ENCODE measurements at regions not wholly inside any gene's neighbourhood (a gene's known extent, or its start where the extent isn't known, plus 50 kb on each side); places are given as distances from the start of the nearest gene placed in this dataset.

GRCh38 chr3:102180280-102180931, 254.4 kb upstream of the ZPLD1 start:
- DNase-seq (ENCODE audit: low read depth): peak; percentile 86

GRCh38 chr3:102181175-102181920, 253.5 kb upstream of the ZPLD1 start:
- peak; percentile 78 for DNase-seq (ENCODE audit: low read depth)

- DNase-seq (ENCODE audit: low read depth): peak; percentile 42
Observed at GRCh38 chr3:102182162-102182561, 252.7 kb upstream of the ZPLD1 start.

- DNase-seq (ENCODE audit: low read depth): no peak
Observed at GRCh38 chr3:102183186-102183585, 251.6 kb upstream of the ZPLD1 start.

DNA sequence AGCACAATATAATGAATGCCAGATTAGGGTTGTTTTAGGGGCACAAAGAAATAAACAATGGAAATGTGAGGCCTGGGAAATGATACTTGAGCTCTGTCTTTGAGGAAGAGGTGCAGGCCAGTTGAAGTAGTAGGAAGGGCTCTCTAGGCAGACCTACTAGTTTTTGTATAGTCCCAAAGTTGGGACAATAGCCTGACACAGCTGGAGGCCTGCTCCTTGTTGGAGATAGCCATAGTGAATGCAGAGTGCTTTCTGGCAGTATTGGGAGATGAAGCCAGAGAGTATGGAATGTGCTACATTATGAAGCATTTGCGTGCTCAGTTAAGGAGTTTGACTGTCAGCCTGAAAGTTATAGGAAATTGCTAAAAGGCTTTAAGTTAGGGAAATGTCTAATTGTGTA, 251.2 kb upstream of the ZPLD1 start:
- no peak for DNase-seq (ENCODE audit: low read depth)

DNA sequence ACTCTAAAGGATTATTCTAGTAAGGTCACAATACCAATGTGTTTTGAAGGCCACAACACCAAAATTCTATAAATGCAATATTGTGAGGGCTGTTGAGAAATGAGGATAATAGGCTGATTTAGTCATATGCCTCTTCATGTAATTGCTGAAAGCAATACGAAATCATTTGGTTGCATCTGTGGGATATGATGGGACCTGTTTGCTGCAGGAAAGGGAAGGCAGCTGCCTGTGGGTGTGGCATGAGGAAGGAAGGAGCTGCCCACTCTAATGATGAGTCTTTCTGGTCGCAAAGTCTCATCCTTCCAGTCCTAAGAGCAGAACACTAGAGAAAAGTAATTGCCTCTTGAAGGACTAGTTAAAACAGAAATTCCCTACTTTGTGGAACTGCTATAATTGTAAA, 245.3 kb upstream of the ZPLD1 start:
- DNase-seq (ENCODE audit: low read depth): peak; percentile 59

GRCh38 chr3:102189956-102190723, 244.7 kb upstream of the ZPLD1 start:
- DNase-seq (ENCODE audit: low read depth): peak; percentile 77

- no peak for DNase-seq (ENCODE audit: low read depth)
Observed at GRCh38 chr3:102192575-102192974, 242.2 kb upstream of the ZPLD1 start.

GRCh38 chr3:102193255-102193654, 241.6 kb upstream of the ZPLD1 start:
- no peak for DNase-seq (ENCODE audit: low read depth)

GRCh38 chr3:102194001-102194400, 240.8 kb upstream of the ZPLD1 start:
- DNase-seq (ENCODE audit: low read depth): no peak

- no peak for DNase-seq (ENCODE audit: low read depth)
Observed at GRCh38 chr3:102194760-102195159, 240.1 kb upstream of the ZPLD1 start.

DNA sequence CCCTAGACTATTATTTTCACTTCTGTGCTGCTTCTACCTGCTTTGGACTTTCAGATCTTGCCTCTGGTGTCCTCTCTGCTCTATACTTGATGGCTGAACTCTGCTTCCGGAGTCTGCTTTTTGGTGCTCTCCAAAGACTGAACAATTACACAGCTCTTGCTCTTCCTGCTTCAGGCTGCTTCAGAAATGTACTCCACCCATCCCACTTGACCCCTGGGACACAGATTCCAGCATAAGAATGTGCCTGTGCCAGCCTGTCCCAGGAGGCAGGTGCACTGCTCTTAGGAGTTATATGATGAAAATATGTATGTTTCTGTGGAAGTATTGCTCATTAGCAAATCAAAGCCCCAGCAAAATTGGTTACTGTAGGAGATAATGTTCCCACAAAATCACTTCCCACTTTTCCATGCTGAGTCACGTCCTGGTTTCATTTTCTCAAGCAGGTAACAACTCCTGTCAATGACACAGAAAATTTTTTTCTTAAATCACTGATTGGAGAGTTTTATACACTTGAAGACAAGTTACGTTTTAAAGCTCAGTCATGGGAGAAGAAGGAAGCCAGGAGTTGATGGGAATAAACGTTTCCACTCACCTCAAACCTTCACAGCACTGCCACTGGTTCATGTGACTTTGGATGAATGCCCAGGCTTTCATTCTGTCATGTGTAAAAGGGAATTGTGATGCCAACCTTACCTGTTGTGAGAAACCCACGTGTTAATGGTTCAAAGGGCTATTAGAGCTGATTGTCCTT, 239.4 kb upstream of the ZPLD1 start:
- DNase-seq (ENCODE audit: low read depth): no peak

- no peak for DNase-seq (ENCODE audit: low read depth)
Observed at GRCh38 chr3:102200126-102200525, 234.7 kb upstream of the ZPLD1 start.

GRCh38 chr3:102200560-102200959, 234.3 kb upstream of the ZPLD1 start:
- no peak for DNase-seq (ENCODE audit: low read depth)

DNA sequence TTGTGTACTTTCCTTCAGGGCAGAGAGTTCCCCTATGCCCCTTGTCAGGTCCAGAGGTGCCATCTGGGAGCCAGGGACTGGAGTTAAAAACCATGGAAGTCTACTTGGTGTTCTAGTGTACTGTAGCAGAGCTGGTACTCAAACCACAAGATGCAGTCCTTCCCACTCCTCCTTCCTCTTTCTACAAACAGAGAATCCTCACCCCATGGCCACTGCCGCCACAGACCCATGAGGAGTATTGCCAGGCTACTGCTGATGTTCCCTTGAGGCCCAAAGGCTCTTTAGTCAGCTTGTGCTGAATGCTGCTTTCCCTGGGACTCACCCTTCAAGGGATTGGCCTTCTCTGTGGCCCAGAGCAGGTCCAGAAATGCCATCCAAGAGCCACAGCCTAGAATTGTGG, 229.2 kb upstream of the ZPLD1 start:
- no peak for DNase-seq (ENCODE audit: low read depth)

- peak; percentile 71 for DNase-seq (ENCODE audit: low read depth)
Observed at GRCh38 chr3:102206511-102207031, 228.2 kb upstream of the ZPLD1 start.

- DNase-seq (ENCODE audit: low read depth): no peak
Observed at GRCh38 chr3:102207151-102207571, 227.7 kb upstream of the ZPLD1 start.

- no peak for DNase-seq (ENCODE audit: low read depth)
Observed at GRCh38 chr3:102215166-102215565, 219.6 kb upstream of the ZPLD1 start.

GRCh38 chr3:102223132-102223531, 211.7 kb upstream of the ZPLD1 start:
- DNase-seq (ENCODE audit: low read depth): no peak

DNA sequence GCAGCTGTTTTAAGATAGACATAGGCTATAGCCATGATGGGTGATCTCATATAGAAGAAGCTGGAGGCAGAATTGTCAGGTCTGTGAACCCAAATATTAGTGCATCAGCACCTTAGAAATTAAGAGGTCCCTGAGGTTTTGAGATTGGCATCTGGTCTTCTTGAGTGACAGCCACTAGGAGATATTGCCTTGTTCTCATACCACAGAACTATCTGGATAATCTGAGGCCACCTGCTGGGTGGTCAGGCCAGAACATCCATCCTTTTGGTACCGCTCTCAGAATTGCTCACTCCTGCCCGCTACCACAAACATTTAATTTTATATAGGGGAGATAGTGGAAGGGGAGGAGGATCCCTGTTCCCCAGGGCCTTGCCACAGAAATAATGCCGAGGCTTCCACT, 210.6 kb upstream of the ZPLD1 start:
- peak; percentile 54 for DNase-seq (ENCODE audit: low read depth)

- DNase-seq (ENCODE audit: low read depth): no peak
Observed at GRCh38 chr3:102225005-102225404, 209.8 kb upstream of the ZPLD1 start.
